IMR-90 (cell line): ENCODE measurements at regions not wholly inside any gene's neighbourhood (a gene's known extent, or its start where the extent isn't known, plus 50 kb on each side); places are given as distances from the start of the nearest gene placed in this dataset.

Source experiments
- ATAC-seq: fragments of 200-7000 bp; cut with Tn5 transposase; 2 replicates; pipeline ENCODE4 v1.9.1; 2020; ENCODE audit warnings: low read depth, mild to moderate bottlenecking, moderate library complexity
- BruUV-seq: library from RNA; stranded (reverse); fragments of 400-500 nt; replicated peaks from 2 replicates; lab custom pipeline; 2021; lab: Mats Ljungman, UMichigan
- CTCF ChIA-PET: fragments of 300-600 bp; formaldehyde crosslinking; extraction: SDS; loops from one replicate; lab custom pipeline; 2021; ENCODE audit warnings: antibody characterized with exemption; lab: Yijun Ruan, JAX
- POLR2A ChIA-PET: fragments of 300-600 bp; sonication (Branson Sonifier 250); formaldehyde crosslinking; loops from one replicate; lab custom pipeline; 2022; ENCODE audit warnings: antibody characterized with exemption; ENCODE audit not compliant: unreplicated experiment; lab: Charles Lee
- DNase-seq: peaks from one replicate; pipeline ENCODE4 v3.0.0; 2013
- H2AFZ ChIP-seq: replicated peaks from 2 replicates; pipeline ENCODE3; 2013; ENCODE audit warnings: low read length, mild to moderate bottlenecking; ENCODE audit not compliant: poor library complexity
- H2AK5ac ChIP-seq: 2 replicates; pipeline ENCODE4 v1.6.1; 2013; ENCODE audit warnings: low read depth, low read length, inconsistent platforms
- H2AK9ac ChIP-seq: replicated peaks from 2 replicates; pipeline ENCODE3; 2013; ENCODE audit warnings: mild to moderate bottlenecking, low read depth, low read length, moderate library complexity; ENCODE audit not compliant: poor library complexity
- H2BK120ac ChIP-seq: 2 replicates; pipeline ENCODE4 v1.6.1; 2013; ENCODE audit warnings: low read depth, low read length, inconsistent platforms
- H2BK15ac ChIP-seq: 3 replicates; pipeline ENCODE4 v1.6.1; 2013; ENCODE audit warnings: low read depth, low read length, inconsistent platforms
- H2BK20ac ChIP-seq: 2 replicates; pipeline ENCODE4 v1.6.1; 2013; ENCODE audit warnings: low read depth, mild to moderate bottlenecking, inconsistent platforms, low read length, moderate library complexity
- H2BK5ac ChIP-seq: 2 replicates; pipeline ENCODE4 v1.6.1; 2013; ENCODE audit warnings: mild to moderate bottlenecking, low read depth, low read length, inconsistent platforms; ENCODE audit not compliant: poor library complexity, severe bottlenecking
- H3K14ac ChIP-seq: replicated peaks from 2 replicates; pipeline ENCODE4 v1.6.1; 2013; ENCODE audit warnings: low read depth, low read length, inconsistent platforms
- H3K18ac ChIP-seq: 2 replicates; pipeline ENCODE4 v1.6.1; 2013; ENCODE audit warnings: low read depth, low read length, control low read depth
- H3K23ac ChIP-seq: 2 replicates; pipeline ENCODE4 v1.6.1; 2013; ENCODE audit warnings: low read depth, low read length, inconsistent platforms
- H3K27ac ChIP-seq: 2 replicates; pipeline ENCODE4 v1.5.1; 2013; ENCODE audit warnings: mild to moderate bottlenecking, control low read depth, low read length; ENCODE audit not compliant: insufficient read depth
- H3K27me3 ChIP-seq: 2 replicates; pipeline ENCODE4 v1.6.1; 2013; ENCODE audit warnings: low read length; ENCODE audit not compliant: control insufficient read depth, insufficient read depth
- H3K36me3 ChIP-seq: 2 replicates; pipeline ENCODE4 v1.6.1; 2013; ENCODE audit warnings: low read length, mixed read lengths; ENCODE audit not compliant: control insufficient read depth, insufficient read depth
- H3K4ac ChIP-seq: 2 replicates; pipeline ENCODE4 v1.6.1; 2013; ENCODE audit warnings: low read depth, low read length, inconsistent platforms
- H3K4me1 ChIP-seq: 2 replicates; pipeline ENCODE4 v1.6.1; 2013; ENCODE audit warnings: low read length, mixed read lengths; ENCODE audit not compliant: control insufficient read depth, insufficient read depth
- H3K4me2 ChIP-seq: 2 replicates; pipeline ENCODE4 v1.6.1; 2013; ENCODE audit warnings: low read depth, mild to moderate bottlenecking, control low read depth, low read length, moderate library complexity
- H3K4me3 ChIP-seq: 2 replicates; pipeline ENCODE4 v1.5.1; 2013; ENCODE audit warnings: low read depth, mild to moderate bottlenecking, control low read depth, low read length, moderate library complexity; ENCODE audit not compliant: insufficient read depth
- H3K56ac ChIP-seq: 2 replicates; pipeline ENCODE4 v1.6.1; 2013; ENCODE audit warnings: low read length, inconsistent platforms; ENCODE audit not compliant: insufficient read depth; ENCODE audit errors: extremely low read depth
- H3K79me1 ChIP-seq, 2 experiments: 2 replicates each; pipeline ENCODE4 v1.6.1; 2013; ENCODE audit warnings: low read length in 2 of 2, inconsistent platforms in 1 of 2, low read depth in 1 of 2
- H3K9ac ChIP-seq: 2 replicates; pipeline ENCODE4 v1.6.1; 2013; ENCODE audit warnings: low read depth, low read length, control low read depth
- H3K9me1 ChIP-seq: 2 replicates; pipeline ENCODE4 v1.6.1; 2013; ENCODE audit warnings: low read length, inconsistent platforms; ENCODE audit not compliant: insufficient read depth
- H3K9me3 ChIP-seq: 2 replicates; pipeline ENCODE4 v1.6.1; 2013; ENCODE audit warnings: low read length; ENCODE audit not compliant: control insufficient read depth, insufficient read depth
- H4K20me1 ChIP-seq: 2 replicates; pipeline ENCODE4 v1.6.1; 2013; ENCODE audit warnings: low read length, inconsistent platforms; ENCODE audit not compliant: insufficient read depth
- H4K5ac ChIP-seq: 2 replicates; pipeline ENCODE4 v1.6.1; 2013; ENCODE audit warnings: mild to moderate bottlenecking, low read depth, low read length, control low read depth
- H4K8ac ChIP-seq, 2 experiments: 2 replicates each; pipeline ENCODE4 v1.6.1; 2013; ENCODE audit warnings: low read depth in 2 of 2, low read length in 2 of 2, control low read depth in 1 of 2, inconsistent platforms in 1 of 2
- H4K91ac ChIP-seq: 2 replicates; pipeline ENCODE4 v1.6.1; 2013; ENCODE audit warnings: low read depth, low read length, inconsistent platforms; ENCODE audit not compliant: insufficient read depth
- BHLHE40 ChIP-seq: fragments of 150-350 bp; IDR thresholded peaks from 2 replicates; pipeline ENCODE4 v1.6.1; 2016; ENCODE audit warnings: mild to moderate bottlenecking, low read depth, low read length
- CEBPB ChIP-seq: IDR thresholded peaks from 2 replicates; pipeline ENCODE4 v1.6.1; 2012; ENCODE audit warnings: low read depth, low read length, improper control_type of control experiment
- CHD1 ChIP-seq: IDR thresholded peaks from 2 replicates; pipeline ENCODE4 v1.6.1; 2012; ENCODE audit warnings: low read depth, low read length, improper control_type of control experiment
- FOS ChIP-seq: fragments of 150-350 bp; IDR thresholded peaks from 2 replicates; pipeline ENCODE4 v1.6.1; 2016; ENCODE audit warnings: low read depth, low read length
- MAFK ChIP-seq: IDR thresholded peaks from 2 replicates; pipeline ENCODE4 v1.6.1; 2012; ENCODE audit warnings: low read depth, low read length, improper control_type of control experiment
- MAZ ChIP-seq: IDR thresholded peaks from 2 replicates; pipeline ENCODE4 v1.6.1; 2012; ENCODE audit warnings: low read depth, mild to moderate bottlenecking, low read length, improper control_type of control experiment, moderate library complexity, borderline replicate concordance
- MXI1 ChIP-seq: IDR thresholded peaks from 2 replicates; pipeline ENCODE4 v1.6.1; 2012; ENCODE audit warnings: low read depth, mild to moderate bottlenecking, low read length, moderate library complexity, borderline replicate concordance
- NFE2L2 ChIP-seq: fragments of 150-350 bp; IDR thresholded peaks from 2 replicates; pipeline ENCODE4 v1.6.1; 2016; ENCODE audit warnings: low read depth, mild to moderate bottlenecking, low read length
- POLR2A ChIP-seq: IDR thresholded peaks from 2 replicates; pipeline ENCODE4 v1.6.1; 2012; ENCODE audit warnings: mild to moderate bottlenecking, low read depth, low read length
- RAD21 ChIP-seq: IDR thresholded peaks from 2 replicates; pipeline ENCODE4 v1.6.1; 2012; ENCODE audit warnings: low read length, improper control_type of control experiment
- RCOR1 ChIP-seq: IDR thresholded peaks from 2 replicates; pipeline ENCODE4 v1.6.1; 2012; ENCODE audit warnings: mild to moderate bottlenecking, low read length, improper control_type of control experiment; ENCODE audit not compliant: insufficient replicate concordance
- RFX5 ChIP-seq: IDR thresholded peaks from 2 replicates; pipeline ENCODE4 v1.8.0; 2012; ENCODE audit warnings: low read depth, mild to moderate bottlenecking, low read length, moderate library complexity
- SMC3 ChIP-seq: fragments of 150-350 bp; IDR thresholded peaks from 2 replicates; pipeline ENCODE4 v1.6.1; 2016; ENCODE audit warnings: low read depth, mild to moderate bottlenecking, antibody characterized with exemption, low read length, moderate library complexity
- WGBS, 2 experiments: methylation state at CpG; one replicate each; pipeline versions ENCODE4 v1.1.5 to v1.1.7; 2013; ENCODE audit warnings: missing lambda C conversion rate in 2 of 2; ENCODE audit not compliant: insufficient read length in 1 of 2; ENCODE audit errors: extremely low coverage in 2 of 2; 5-methylcytosine and 5-hydroxymethylcytosine counted together
- dilution Hi-C: fragments of 300-500 bp; cut with HindIII; formaldehyde crosslinking; loops from one replicate; pipeline ENCODE4 v1.14.3; 2018; ENCODE audit warnings: low sequenced_read_pairs; ENCODE audit not compliant: unreplicated experiment
- in situ Hi-C: fragments of 300-500 bp; cut with MboI; formaldehyde crosslinking; loops from 3 replicates; pipeline ENCODE4 v1.14.3; 2019; ENCODE audit warnings: low sequenced_read_pairs, inconsistent platforms, mixed read lengths
- intact Hi-C: fragments of 100-400 bp; cut with micrococcal nuclease; formaldehyde crosslinking; loops from 2 replicates; pipeline ENCODE4 v1.10.0; 2022
- TF ChIP-seq, protein P1 (sequence below): conservative IDR thresholded peaks from 2 replicates; pipeline ENCODE4 v1.5.1; 2012; ENCODE audit warnings: mild to moderate bottlenecking, low read depth, low read length, improper control_type of control experiment
- TF ChIP-seq, protein P2 (sequence below): fragments of 150-350 bp; IDR thresholded peaks from 2 replicates; pipeline ENCODE4 v1.6.1; 2016; ENCODE audit warnings: low read depth, mild to moderate bottlenecking, low read length, moderate library complexity, borderline replicate concordance
- TF ChIP-seq, protein P3 (sequence below): fragments of 150-350 bp; IDR thresholded peaks from 2 replicates; pipeline ENCODE4 v1.6.1; 2017; ENCODE audit warnings: mild to moderate bottlenecking, antibody characterized with exemption, low read length, low read depth

DNA sequence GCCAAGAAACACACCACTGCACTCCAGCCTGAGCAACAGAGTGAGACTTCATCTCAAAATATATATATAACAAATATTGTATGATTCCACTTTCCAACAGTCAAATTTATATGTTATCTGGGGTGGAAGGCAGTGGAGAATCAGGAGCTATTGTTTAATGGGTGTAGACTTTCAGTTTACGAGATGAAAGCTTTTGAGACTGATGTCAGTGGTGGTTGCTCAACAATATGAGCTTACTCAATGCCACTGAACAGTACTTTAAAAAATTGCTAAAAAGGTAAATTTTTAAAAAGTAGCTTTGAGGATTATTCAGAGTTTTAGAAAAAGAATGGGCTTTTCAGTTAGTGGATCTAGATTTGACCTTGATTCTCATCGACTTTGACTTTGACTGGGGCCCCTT lies 105.9 kb upstream of the ST6GAL2 start:
- Histone ChIP-seq H3K4me3 (no peak overlapping the region), H4K5ac (no peak overlapping the region), H3K4ac (no peak overlapping the region), H3K56ac (no peak overlapping the region), H3K9ac (no peak overlapping the region), H2AK5ac (no peak overlapping the region), H4K91ac (no peak overlapping the region), H2AK9ac (no peak overlapping the region), H3K27me3 (no peaks in the 10 kb centered on the region), H2BK5ac (no peak overlapping the region), H3K9me3 (peaks cover 11% of the 10 kb centered on the region), H3K27ac (no peak overlapping the region), H3K79me1 (no peaks in the 10 kb centered on the region), H2BK20ac (no peak overlapping the region), H3K14ac (no peak overlapping the region), H4K20me1 (no peaks in the 10 kb centered on the region), H4K8ac (no peak overlapping the region), H3K4me1 (no peaks in the 10 kb centered on the region), H3K18ac (no peak overlapping the region), H3K9me1 (no peaks in the 10 kb centered on the region), H3K36me3 (no peaks in the 10 kb centered on the region), H2BK15ac (no peak overlapping the region), H3K4me2 (no peak overlapping the region), H2AFZ (no peak overlapping the region), H3K23ac (no peak overlapping the region), H2BK120ac (no peak overlapping the region)
- no CpG with 5 or more reads among the region's 2 CpGs for WGBS, 2 experiments
- dilution Hi-C loops, result no loop called here
- TF ChIP-seq, protein P1, sequence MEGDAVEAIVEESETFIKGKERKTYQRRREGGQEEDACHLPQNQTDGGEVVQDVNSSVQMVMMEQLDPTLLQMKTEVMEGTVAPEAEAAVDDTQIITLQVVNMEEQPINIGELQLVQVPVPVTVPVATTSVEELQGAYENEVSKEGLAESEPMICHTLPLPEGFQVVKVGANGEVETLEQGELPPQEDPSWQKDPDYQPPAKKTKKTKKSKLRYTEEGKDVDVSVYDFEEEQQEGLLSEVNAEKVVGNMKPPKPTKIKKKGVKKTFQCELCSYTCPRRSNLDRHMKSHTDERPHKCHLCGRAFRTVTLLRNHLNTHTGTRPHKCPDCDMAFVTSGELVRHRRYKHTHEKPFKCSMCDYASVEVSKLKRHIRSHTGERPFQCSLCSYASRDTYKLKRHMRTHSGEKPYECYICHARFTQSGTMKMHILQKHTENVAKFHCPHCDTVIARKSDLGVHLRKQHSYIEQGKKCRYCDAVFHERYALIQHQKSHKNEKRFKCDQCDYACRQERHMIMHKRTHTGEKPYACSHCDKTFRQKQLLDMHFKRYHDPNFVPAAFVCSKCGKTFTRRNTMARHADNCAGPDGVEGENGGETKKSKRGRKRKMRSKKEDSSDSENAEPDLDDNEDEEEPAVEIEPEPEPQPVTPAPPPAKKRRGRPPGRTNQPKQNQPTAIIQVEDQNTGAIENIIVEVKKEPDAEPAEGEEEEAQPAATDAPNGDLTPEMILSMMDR, result no peak
- TF ChIP-seq POLR2A (no peak), CHD1 (no peak), RCOR1 (no peak), MXI1 (no peak), FOS (no peak), NFE2L2 (no peak), RFX5 (no peak), MAFK (no peak), RAD21 (no peak), MAZ (no peak), CEBPB (no peak), BHLHE40 (no peak), SMC3 (no peak)
- TF ChIP-seq, protein P2, sequence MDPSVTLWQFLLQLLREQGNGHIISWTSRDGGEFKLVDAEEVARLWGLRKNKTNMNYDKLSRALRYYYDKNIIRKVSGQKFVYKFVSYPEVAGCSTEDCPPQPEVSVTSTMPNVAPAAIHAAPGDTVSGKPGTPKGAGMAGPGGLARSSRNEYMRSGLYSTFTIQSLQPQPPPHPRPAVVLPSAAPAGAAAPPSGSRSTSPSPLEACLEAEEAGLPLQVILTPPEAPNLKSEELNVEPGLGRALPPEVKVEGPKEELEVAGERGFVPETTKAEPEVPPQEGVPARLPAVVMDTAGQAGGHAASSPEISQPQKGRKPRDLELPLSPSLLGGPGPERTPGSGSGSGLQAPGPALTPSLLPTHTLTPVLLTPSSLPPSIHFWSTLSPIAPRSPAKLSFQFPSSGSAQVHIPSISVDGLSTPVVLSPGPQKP, result no peak
- TF ChIP-seq, protein P3, sequence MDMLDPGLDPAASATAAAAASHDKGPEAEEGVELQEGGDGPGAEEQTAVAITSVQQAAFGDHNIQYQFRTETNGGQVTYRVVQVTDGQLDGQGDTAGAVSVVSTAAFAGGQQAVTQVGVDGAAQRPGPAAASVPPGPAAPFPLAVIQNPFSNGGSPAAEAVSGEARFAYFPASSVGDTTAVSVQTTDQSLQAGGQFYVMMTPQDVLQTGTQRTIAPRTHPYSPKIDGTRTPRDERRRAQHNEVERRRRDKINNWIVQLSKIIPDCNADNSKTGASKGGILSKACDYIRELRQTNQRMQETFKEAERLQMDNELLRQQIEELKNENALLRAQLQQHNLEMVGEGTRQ, result no peak
- intact Hi-C loops, result no loop called here
- DNase-seq (no peak), ATAC-seq (no peak)
- no TSS peak for BruUV-seq
- POLR2A ChIA-PET, result no interaction called here
- CTCF ChIA-PET, result no interaction called here
- in situ Hi-C loops, result no loop called here
